HEK293 (cell line): ENCODE measurements at regions not wholly inside any gene's neighbourhood (a gene's known extent, or its start where the extent isn't known, plus 50 kb on each side); places are given as distances from the start of the nearest gene placed in this dataset.
"Not testable (repeated sequence)": the region's sequence is repeated elsewhere in the genome, so short reads cannot be mapped to it uniquely, and the experiment has no call there.

Experiments used
- CTCF ChIA-PET: fragments of 350-600 bp; formaldehyde crosslinking; extraction: SDS; loops from one replicate; lab custom pipeline; 2021; ENCODE audit warnings: antibody characterized with exemption; lab: Yijun Ruan, JAX
- POLR2A ChIA-PET: fragments of 300-600 bp; formaldehyde crosslinking; extraction: SDS; loops from one replicate; lab custom pipeline; 2020; ENCODE audit warnings: antibody characterized with exemption, inconsistent platforms; lab: Yijun Ruan, JAX
- H3K27ac ChIP-seq: fragments of 200-500 bp; sonication (Bioruptor generic); 2 replicates; pipeline ENCODE4 v1.5.1; 2014; ENCODE audit warnings: low read depth, low read length, control low read depth, inconsistent platforms; ENCODE audit errors: extremely low read depth
- H3K36me3 ChIP-seq, 2 experiments: fragments of 200-500 bp in 1 of 2; sonication (Bioruptor generic) in 1 of 2; 1 replicate in 1 of 2; 2 replicates in 1 of 2; pipeline ENCODE4 v1.5.1; 2014 to 2017; ENCODE audit warnings: inconsistent platforms in 2 of 2, low read length in 2 of 2; ENCODE audit not compliant: control insufficient read depth in 2 of 2, insufficient read depth in 1 of 2
- H3K4me1 ChIP-seq: fragments of 200-500 bp; sonication (Bioruptor generic); 2 replicates; pipeline ENCODE4 v1.5.1; 2014; ENCODE audit warnings: mild to moderate bottlenecking, low read length, inconsistent platforms; ENCODE audit not compliant: control insufficient read depth, insufficient read depth
- H3K4me3 ChIP-seq: 2 replicates; pipeline ENCODE4 v1.5.1; 2011; ENCODE audit warnings: low read depth, mild to moderate bottlenecking, control low read depth, low read length, moderate library complexity
- H3K9me3 ChIP-seq: fragments of 200-500 bp; sonication (Bioruptor generic); 2 replicates; pipeline ENCODE4 v1.5.1; 2014; ENCODE audit warnings: low read depth, low read length, inconsistent platforms; ENCODE audit not compliant: control insufficient read depth, insufficient read depth
- GLIS2 ChIP-seq: fragments of 450-650 bp; formaldehyde crosslinking; IDR thresholded peaks from 2 replicates; pipeline ENCODE4 v1.5.1; 2016; ENCODE audit warnings: missing biosample characterization, missing genetic modification characterization
- ZBTB17 ChIP-seq: fragments of 450-650 bp; formaldehyde crosslinking; IDR thresholded peaks from 2 replicates; pipeline ENCODE4 v1.5.1; 2016; ENCODE audit warnings: missing biosample characterization, missing genetic modification characterization
- ZBTB20 ChIP-seq: fragments of 450-650 bp; formaldehyde crosslinking; IDR thresholded peaks from 2 replicates; pipeline ENCODE4 v1.5.1; 2016; ENCODE audit warnings: missing biosample characterization, missing genetic modification characterization
- ZBTB7A ChIP-seq: fragments of 450-650 bp; formaldehyde crosslinking; IDR thresholded peaks from 2 replicates; pipeline ENCODE4 v1.5.1; 2016; ENCODE audit warnings: low read depth, missing biosample characterization, missing genetic modification characterization
- ZEB2 ChIP-seq: fragments of 450-650 bp; formaldehyde crosslinking; IDR thresholded peaks from 2 replicates; pipeline ENCODE4 v1.5.1; 2016; ENCODE audit warnings: missing biosample characterization, missing genetic modification characterization
- ZFP41 ChIP-seq: fragments of 450-650 bp; formaldehyde crosslinking; IDR thresholded peaks from 2 replicates; pipeline ENCODE4 v1.5.1; 2016; ENCODE audit warnings: missing biosample characterization, missing genetic modification characterization, borderline replicate concordance
- ZNF133 ChIP-seq: fragments of 450-650 bp; formaldehyde crosslinking; IDR thresholded peaks from 2 replicates; pipeline ENCODE4 v1.5.1; 2016; ENCODE audit warnings: missing biosample characterization, missing genetic modification characterization
- ZNF140 ChIP-seq: fragments of 450-650 bp; formaldehyde crosslinking; IDR thresholded peaks from 2 replicates; pipeline ENCODE4 v1.5.1; 2016; ENCODE audit warnings: missing biosample characterization, missing genetic modification characterization
- ZNF175 ChIP-seq: fragments of 450-650 bp; formaldehyde crosslinking; IDR thresholded peaks from 2 replicates; pipeline ENCODE4 v1.5.1; 2016; ENCODE audit warnings: missing biosample characterization, missing genetic modification characterization
- ZNF19 ChIP-seq: fragments of 450-650 bp; formaldehyde crosslinking; IDR thresholded peaks from 2 replicates; pipeline ENCODE4; 2016; ENCODE audit warnings: missing biosample characterization, missing genetic modification characterization, low read depth
- ZNF221 ChIP-seq: fragments of 450-650 bp; formaldehyde crosslinking; IDR thresholded peaks from 2 replicates; pipeline ENCODE4 v1.5.1; 2017; ENCODE audit warnings: missing biosample characterization, missing genetic modification characterization, borderline replicate concordance
- ZNF24 ChIP-seq: fragments of 450-650 bp; formaldehyde crosslinking; IDR thresholded peaks from 2 replicates; pipeline ENCODE4 v1.5.1; 2016; ENCODE audit warnings: missing biosample characterization, missing genetic modification characterization
- ZNF311 ChIP-seq: fragments of 450-650 bp; formaldehyde crosslinking; IDR thresholded peaks from 2 replicates; pipeline ENCODE4 v1.5.1; 2017; ENCODE audit warnings: missing biosample characterization, missing genetic modification characterization, borderline replicate concordance
- ZNF324 ChIP-seq: fragments of 450-650 bp; formaldehyde crosslinking; IDR thresholded peaks from 2 replicates; pipeline ENCODE4 v1.5.1; 2016; ENCODE audit warnings: missing biosample characterization, missing genetic modification characterization
- ZNF394 ChIP-seq: fragments of 450-650 bp; formaldehyde crosslinking; IDR thresholded peaks from 2 replicates; pipeline ENCODE4 v1.5.1; 2016; ENCODE audit warnings: missing biosample characterization, missing genetic modification characterization, mild to moderate bottlenecking, moderate library complexity, borderline replicate concordance
- ZNF423 ChIP-seq: fragments of 450-650 bp; formaldehyde crosslinking; IDR thresholded peaks from 2 replicates; pipeline ENCODE4 v1.5.1; 2016; ENCODE audit warnings: missing biosample characterization, missing genetic modification characterization
- ZNF488 ChIP-seq: fragments of 450-650 bp; formaldehyde crosslinking; IDR thresholded peaks from 2 replicates; pipeline ENCODE4 v1.5.1; 2016; ENCODE audit warnings: missing biosample characterization, missing genetic modification characterization
- ZNF549 ChIP-seq: fragments of 450-650 bp; IDR thresholded peaks from 2 replicates; pipeline ENCODE4 v1.5.1; 2018; ENCODE audit warnings: missing biosample characterization, missing genetic modification characterization, mild to moderate bottlenecking, inconsistent platforms, moderate library complexity
- ZNF621 ChIP-seq: fragments of 450-650 bp; formaldehyde crosslinking; IDR thresholded peaks from 2 replicates; pipeline ENCODE4 v1.5.1; 2017; ENCODE audit warnings: missing biosample characterization, missing genetic modification characterization
- ZNF654 ChIP-seq: fragments of 450-650 bp; formaldehyde crosslinking; IDR thresholded peaks from 2 replicates; pipeline ENCODE4 v1.5.1; 2016; ENCODE audit warnings: low read depth, missing biosample characterization, missing genetic modification characterization
- ZNF677 ChIP-seq: fragments of 450-650 bp; IDR thresholded peaks from 2 replicates; pipeline ENCODE4 v1.5.0; 2018; ENCODE audit warnings: missing biosample characterization, mild to moderate bottlenecking, missing genetic modification characterization, moderate library complexity
- ZNF768 ChIP-seq: fragments of 450-650 bp; formaldehyde crosslinking; IDR thresholded peaks from 2 replicates; pipeline ENCODE4 v1.5.1; 2018; ENCODE audit warnings: missing biosample characterization, mild to moderate bottlenecking, missing genetic modification characterization
- ZNF776 ChIP-seq: fragments of 450-650 bp; formaldehyde crosslinking; IDR thresholded peaks from 2 replicates; pipeline ENCODE4 v1.5.0; 2017; ENCODE audit warnings: missing biosample characterization, missing genetic modification characterization, borderline replicate concordance
- ZNF843 ChIP-seq: fragments of 450-650 bp; formaldehyde crosslinking; IDR thresholded peaks from 2 replicates; pipeline ENCODE4 v1.5.1; 2016; ENCODE audit warnings: missing biosample characterization, missing genetic modification characterization
- ZSCAN30 ChIP-seq: fragments of 450-650 bp; IDR thresholded peaks from 2 replicates; pipeline ENCODE4 v1.5.1; 2018; ENCODE audit warnings: missing biosample characterization, mild to moderate bottlenecking, missing genetic modification characterization, moderate library complexity

- CTCF ChIA-PET, POLR2A ChIA-PET, H3K36me3 ChIP-seq, H3K4me1 ChIP-seq, H3K27ac ChIP-seq, H3K9me3 ChIP-seq, H3K4me3 ChIP-seq: not testable (repeated sequence)
These were observed 215.0 kb downstream of the STIM2 start for GRCh38 chr4:27075603-27076002.

- ChIA-PET CTCF (no interaction called here), POLR2A (no interaction called here)
- no peaks in the 10 kb centered on the region for H3K4me1 ChIP-seq
- H3K9me3 ChIP-seq, result no peaks in the 10 kb centered on the region
- H3K4me3 ChIP-seq, result no peak overlapping the region
- H3K27ac ChIP-seq, result no peak overlapping the region
- TF ChIP-seq ZNF394 (tag by site-specific recombination) (no peak), ZNF324 (tag by site-specific recombination) (no peak), ZNF24 (tag by site-specific recombination) (no peak), ZNF133 (no peak), ZNF776 (tag by site-specific recombination) (no peak), ZNF677 (no peak), ZNF843 (tag by site-specific recombination) (no peak), GLIS2 (no peak), ZNF311 (tag by site-specific recombination) (no peak)
- no peaks in the 10 kb centered on the region for H3K36me3 ChIP-seq
These were observed 218.4 kb downstream of the STIM2 start for GRCh38 chr4:27078934-27079455.

GRCh38 chr4:27081675-27082586 is 221.3 kb downstream of the STIM2 start:
- H3K36me3 ChIP-seq, result no peaks in the 10 kb centered on the region
- H3K4me3 ChIP-seq, result no peak overlapping the region
- no peak overlapping the region for H3K27ac ChIP-seq
- ChIA-PET CTCF (interaction anchor here (0.6 kb wide), 2 partner anchors 31 to 1095 kb away, joined by 3 to 4 read pairs; no protein-coding TSS in a partner anchor), POLR2A (no interaction called here)
- no peaks in the 10 kb centered on the region for H3K4me1 ChIP-seq
- TF ChIP-seq ZNF621 (tag by site-specific recombination) (no peak), ZNF19 (tag by site-specific recombination) (no peak), ZNF488 (no peak), ZNF768 (tag by site-specific recombination) (no peak), ZEB2 (tag by site-specific recombination) (no peak), ZBTB17 (tag by site-specific recombination) (no peak), ZNF175 (tag by site-specific recombination) (no peak), ZNF221 (tag by site-specific recombination) (no peak), ZBTB20 (tag by site-specific recombination) (no peak), ZNF549 (tag by site-specific recombination) (no peak), ZFP41 (tag by site-specific recombination) (no peak), ZBTB7A (tag by site-specific recombination) (no peak), ZNF654 (no peak), ZNF776 (tag by site-specific recombination) (no peak), ZNF423 (no peak), ZSCAN30 (no peak), ZNF140 (no peak)
- no peaks in the 10 kb centered on the region for H3K9me3 ChIP-seq
